Fibroblast of skin of right biceps (primary cell): ENCODE measurements at regions not wholly inside any gene's neighbourhood (a gene's known extent, or its start where the extent isn't known, plus 50 kb on each side); places are given as distances from the start of the nearest gene placed in this dataset.
"Not testable (repeated sequence)": the region's sequence is repeated elsewhere in the genome, so short reads cannot be mapped to it uniquely, and the experiment has no call there.

Experiments
- DNase-seq: peaks from one replicate; pipeline ENCODE4 v3.0.0-alpha.2; 2013

- peak; percentile 43 for DNase-seq
These were observed 366.4 kb downstream of the IPO8 start for GRCh38 chr12:30329281-30329680.

GRCh38 chr12:30323008-30323407 is 372.7 kb downstream of the IPO8 start:
- no peak for DNase-seq

GRCh38 chr12:30320561-30320960 is 375.1 kb downstream of the IPO8 start:
- DNase-seq: no peak

GRCh38 chr12:30314506-30315100 is 381.1 kb downstream of the IPO8 start:
- no peak for DNase-seq

- DNase-seq: no peak
These were observed 387.5 kb downstream of the IPO8 start for GRCh38 chr12:30308010-30308717.

GRCh38 chr12:30304528-30304927 is 391.1 kb downstream of the IPO8 start:
- no peak for DNase-seq

- no peak for DNase-seq
These were observed 394.4 kb downstream of the IPO8 start for GRCh38 chr12:30301291-30301690.

- DNase-seq: no peak
These were observed 399.2 kb downstream of the IPO8 start for GRCh38 chr12:30296486-30296885.

GRCh38 chr12:30286345-30286926 is 409.2 kb downstream of the IPO8 start:
- DNase-seq: peak; percentile 32

GRCh38 chr12:30278401-30278800 is 417.3 kb downstream of the IPO8 start:
- no peak for DNase-seq

GRCh38 chr12:30272515-30272914 is 423.2 kb downstream of the IPO8 start:
- not testable (repeated sequence) for DNase-seq

- no peak for DNase-seq
These were observed 426.2 kb downstream of the IPO8 start for GRCh38 chr12:30269496-30269895.

GRCh38 chr12:30268041-30268440 is 427.6 kb downstream of the IPO8 start:
- peak; percentile 73 for DNase-seq

- no peak for DNase-seq
These were observed 432.2 kb downstream of the IPO8 start for GRCh38 chr12:30263434-30263833.

- no peak for DNase-seq
These were observed 438.1 kb downstream of the IPO8 start for GRCh38 chr12:30257618-30258017.

- DNase-seq: no peak
These were observed 444.1 kb downstream of the IPO8 start for GRCh38 chr12:30251546-30251945.

- no peak for DNase-seq
These were observed 452.2 kb downstream of the IPO8 start for GRCh38 chr12:30243426-30243825.

GRCh38 chr12:30219047-30219446 is 435.3 kb upstream of the TMTC1 start:
- no peak for DNase-seq

- DNase-seq: no peak
These were observed 434.3 kb upstream of the TMTC1 start for GRCh38 chr12:30218073-30218472.

GRCh38 chr12:30213166-30213565 is 429.4 kb upstream of the TMTC1 start:
- no peak for DNase-seq

GRCh38 chr12:30211743-30212142 is 428.0 kb upstream of the TMTC1 start:
- DNase-seq: no peak

- no peak for DNase-seq
These were observed 420.2 kb upstream of the TMTC1 start for GRCh38 chr12:30203981-30204380.

- DNase-seq: no peak
These were observed 418.9 kb upstream of the TMTC1 start for GRCh38 chr12:30202521-30203254.
